OCI-LY1 (cell line): ENCODE measurements at regions not wholly inside any gene's neighbourhood (a gene's known extent, or its start where the extent isn't known, plus 50 kb on each side); places are given as distances from the start of the nearest gene placed in this dataset.

ENCODE experiments used
- EZH2 ChIP-seq: fragments of 200-600 bp; sonication (generic), shearing (Covaris generic); IDR thresholded peaks from 2 replicates; pipeline ENCODE4 v1.8.0; 2017; ENCODE audit warnings: borderline replicate concordance, mixed run types, mild to moderate bottlenecking, antibody characterized with exemption, low read length, moderate library complexity, mixed read lengths
- TF ChIP-seq, protein P1 (sequence below): fragments of 200-600 bp; sonication (generic), shearing (Covaris generic); IDR thresholded peaks from 2 replicates; pipeline ENCODE4 v1.5.1; 2017; ENCODE audit warnings: mild to moderate bottlenecking, antibody characterized with exemption, low read length, moderate library complexity, mixed read lengths

- TF ChIP-seq, protein P1, sequence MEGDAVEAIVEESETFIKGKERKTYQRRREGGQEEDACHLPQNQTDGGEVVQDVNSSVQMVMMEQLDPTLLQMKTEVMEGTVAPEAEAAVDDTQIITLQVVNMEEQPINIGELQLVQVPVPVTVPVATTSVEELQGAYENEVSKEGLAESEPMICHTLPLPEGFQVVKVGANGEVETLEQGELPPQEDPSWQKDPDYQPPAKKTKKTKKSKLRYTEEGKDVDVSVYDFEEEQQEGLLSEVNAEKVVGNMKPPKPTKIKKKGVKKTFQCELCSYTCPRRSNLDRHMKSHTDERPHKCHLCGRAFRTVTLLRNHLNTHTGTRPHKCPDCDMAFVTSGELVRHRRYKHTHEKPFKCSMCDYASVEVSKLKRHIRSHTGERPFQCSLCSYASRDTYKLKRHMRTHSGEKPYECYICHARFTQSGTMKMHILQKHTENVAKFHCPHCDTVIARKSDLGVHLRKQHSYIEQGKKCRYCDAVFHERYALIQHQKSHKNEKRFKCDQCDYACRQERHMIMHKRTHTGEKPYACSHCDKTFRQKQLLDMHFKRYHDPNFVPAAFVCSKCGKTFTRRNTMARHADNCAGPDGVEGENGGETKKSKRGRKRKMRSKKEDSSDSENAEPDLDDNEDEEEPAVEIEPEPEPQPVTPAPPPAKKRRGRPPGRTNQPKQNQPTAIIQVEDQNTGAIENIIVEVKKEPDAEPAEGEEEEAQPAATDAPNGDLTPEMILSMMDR = no peak
- TF ChIP-seq EZH2 = no peak
These were observed 72.8 kb downstream of the ETS2 start for GRCh38 chr21:38878379-38879179.
